GM12891 (cell line): ENCODE measurements at regions not wholly inside any gene's neighbourhood (a gene's known extent, or its start where the extent isn't known, plus 50 kb on each side); places are given as distances from the start of the nearest gene placed in this dataset.
A peak's percentile ranks its signal among the peaks of the same experiment; 100 is the strongest.

Experiments used
- DNase-seq: peaks from one replicate; pipeline ENCODE4 v3.0.0; 2011; ENCODE audit warnings: low spot score; ENCODE audit not compliant: insufficient read length
- FAIRE-seq: peaks from 2 replicates; lab custom pipeline; 2011; peaks lifted over from hg19 to GRCh38; lab: Jason Lieb, UNC
- PAX5 ChIP-seq: IDR thresholded peaks from 2 replicates; pipeline ENCODE4 v1.6.1; 2011; ENCODE audit warnings: low read length, moderate library complexity, mild to moderate bottlenecking; ENCODE audit not compliant: insufficient read depth, severe bottlenecking
- POLR2A ChIP-seq: IDR thresholded peaks from 2 replicates; pipeline ENCODE4 v1.6.1; 2011; ENCODE audit warnings: low read depth, low read length, control low read depth
- POLR2AphosphoS5 ChIP-seq: IDR thresholded peaks from 2 replicates; pipeline ENCODE4 v1.6.1; 2011; ENCODE audit warnings: low read depth, low read length, control low read depth
- POU2F2 ChIP-seq: IDR thresholded peaks from 2 replicates; pipeline ENCODE4 v1.6.1; 2011; ENCODE audit warnings: low read depth, mild to moderate bottlenecking, control low read depth, low read length, moderate library complexity
- SPI1 ChIP-seq: IDR thresholded peaks from 2 replicates; pipeline ENCODE4 v1.6.1; 2011; ENCODE audit warnings: low read depth, low read length, control low read depth
- TAF1 ChIP-seq: IDR thresholded peaks from 2 replicates; pipeline ENCODE4 v1.6.1; 2011; ENCODE audit warnings: low read depth, low read length, control low read depth

DNA sequence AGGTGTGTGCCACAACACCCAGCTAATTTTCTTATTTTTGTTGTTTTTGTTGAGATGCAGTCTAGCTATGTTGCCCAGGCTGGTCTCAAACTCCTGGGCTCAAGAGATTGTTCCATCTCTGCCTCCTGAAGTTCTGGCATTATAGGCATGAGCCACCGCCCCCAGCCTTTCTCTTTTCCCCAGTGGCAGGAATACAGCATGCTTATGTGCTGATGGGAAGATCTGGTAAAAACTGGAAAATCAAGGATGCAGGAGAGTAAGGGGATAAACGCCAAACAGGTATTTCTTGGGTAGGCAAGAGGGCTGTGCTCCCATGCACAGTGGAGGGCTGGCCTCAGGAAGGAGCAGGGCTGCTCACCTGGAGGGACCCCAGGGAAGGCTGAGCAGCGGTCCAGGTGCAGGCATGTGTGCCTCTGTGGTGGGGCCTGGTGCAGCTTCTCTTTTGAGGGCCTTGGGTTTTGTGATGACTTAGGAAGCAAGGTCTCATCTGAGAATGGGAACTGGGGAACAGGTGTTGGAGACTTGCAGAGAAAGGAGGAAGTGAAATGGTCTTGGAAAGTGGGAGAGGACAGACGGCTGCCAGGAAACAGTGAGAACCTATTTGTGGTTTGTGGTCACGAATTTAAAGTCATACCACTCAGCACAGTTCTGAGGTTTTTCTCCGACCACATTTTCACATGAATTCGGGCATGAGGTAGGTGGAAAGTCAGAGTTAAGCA lies 106.5 kb downstream of the TEX26 start:
- DNase-seq (peak; percentile 37), FAIRE-seq (peak; percentile 96)
- TF ChIP-seq POLR2A: no peak
- TF ChIP-seq SPI1: peak; percentile 94
- TF ChIP-seq TAF1: no peak
- TF ChIP-seq POU2F2: no peak
- no peak for TF ChIP-seq PAX5
- TF ChIP-seq POLR2AphosphoS5: no peak

DNA sequence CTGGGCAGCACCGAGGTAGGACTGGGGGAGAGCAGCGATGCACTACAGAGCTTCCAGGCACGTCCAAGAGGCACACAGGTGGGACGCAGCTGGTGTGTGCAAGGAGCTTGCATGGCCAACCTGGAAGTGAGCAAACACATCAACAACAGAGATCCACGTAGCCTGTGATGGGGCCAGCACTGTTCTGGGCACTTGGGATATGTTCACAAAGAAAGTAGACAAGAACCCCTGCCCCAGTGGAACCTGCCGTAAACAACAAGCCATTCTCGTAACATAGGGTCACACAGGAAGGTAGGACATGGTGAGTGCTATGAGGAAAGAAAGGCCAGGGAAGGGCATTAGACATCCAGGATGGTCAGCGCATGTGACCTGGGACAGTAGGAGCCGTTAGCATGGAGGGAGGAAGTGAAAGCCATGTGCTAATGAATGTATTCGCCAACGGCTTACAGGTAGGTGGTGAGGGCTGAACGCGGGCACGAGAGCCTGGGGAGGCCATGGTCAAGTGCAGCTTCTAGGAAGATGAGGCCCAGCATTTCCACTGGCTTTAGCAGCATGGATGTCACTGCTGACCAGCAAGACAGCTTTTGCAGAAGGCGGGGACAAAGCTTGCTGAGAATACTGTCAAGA lies 105.5 kb downstream of the TEX26 start:
- FAIRE-seq: no peak

DNA sequence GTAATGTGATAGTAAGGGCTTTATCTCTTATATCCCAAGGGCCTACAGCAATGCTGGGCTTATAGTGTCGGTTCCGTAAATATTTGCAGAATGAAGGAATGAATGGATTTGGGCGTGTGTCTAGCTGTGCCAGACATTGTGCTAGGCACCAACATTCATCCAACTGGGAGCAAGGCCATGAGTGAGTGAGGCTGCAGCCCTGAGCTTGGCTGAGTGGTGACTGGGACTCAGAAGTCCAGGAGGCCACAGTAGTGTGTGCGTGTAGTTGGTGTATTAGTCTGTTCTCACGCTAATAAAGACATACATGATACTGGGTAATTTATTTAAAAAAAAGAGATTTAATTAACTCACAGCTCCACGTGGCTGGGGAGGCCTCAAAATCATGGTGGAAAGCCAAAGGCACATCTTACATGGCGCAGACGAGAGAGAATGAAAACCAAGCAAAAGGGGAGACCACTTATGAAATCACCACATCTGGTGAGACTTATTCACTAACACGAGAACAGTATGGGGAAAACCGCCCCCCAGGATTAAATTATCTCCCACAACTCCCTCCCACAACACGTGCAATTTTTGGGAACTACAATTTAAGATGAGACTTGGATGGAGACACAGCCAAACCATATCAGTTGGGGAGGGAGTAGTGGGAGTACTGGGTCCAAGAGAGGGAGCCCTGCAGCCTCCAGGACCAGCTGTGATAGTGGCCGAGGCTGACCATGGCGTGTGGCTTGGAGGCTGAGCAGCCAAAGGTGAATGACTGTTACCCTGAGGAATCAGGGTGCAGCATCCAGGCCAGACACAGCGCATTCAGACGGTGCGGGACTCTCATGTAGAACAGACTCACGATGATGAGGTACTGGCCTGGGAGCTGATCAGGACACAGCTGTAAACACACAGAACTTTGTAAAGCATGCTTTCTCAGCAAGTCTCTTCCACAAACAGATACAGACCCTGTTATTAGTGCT lies 104.6 kb downstream of the TEX26 start:
- FAIRE-seq (no peak), DNase-seq (no peak)
- TF ChIP-seq POU2F2: no peak
- no peak for TF ChIP-seq POLR2AphosphoS5
- TF ChIP-seq SPI1: no peak
- no peak for TF ChIP-seq PAX5
- no peak for TF ChIP-seq POLR2A
- no peak for TF ChIP-seq TAF1

More for the DNA sequence above, 105.5 kb downstream of the TEX26 start:
- DNase-seq: no peak
- TF ChIP-seq SPI1: peak; percentile 80
- no peak for TF ChIP-seq TAF1

DNA sequence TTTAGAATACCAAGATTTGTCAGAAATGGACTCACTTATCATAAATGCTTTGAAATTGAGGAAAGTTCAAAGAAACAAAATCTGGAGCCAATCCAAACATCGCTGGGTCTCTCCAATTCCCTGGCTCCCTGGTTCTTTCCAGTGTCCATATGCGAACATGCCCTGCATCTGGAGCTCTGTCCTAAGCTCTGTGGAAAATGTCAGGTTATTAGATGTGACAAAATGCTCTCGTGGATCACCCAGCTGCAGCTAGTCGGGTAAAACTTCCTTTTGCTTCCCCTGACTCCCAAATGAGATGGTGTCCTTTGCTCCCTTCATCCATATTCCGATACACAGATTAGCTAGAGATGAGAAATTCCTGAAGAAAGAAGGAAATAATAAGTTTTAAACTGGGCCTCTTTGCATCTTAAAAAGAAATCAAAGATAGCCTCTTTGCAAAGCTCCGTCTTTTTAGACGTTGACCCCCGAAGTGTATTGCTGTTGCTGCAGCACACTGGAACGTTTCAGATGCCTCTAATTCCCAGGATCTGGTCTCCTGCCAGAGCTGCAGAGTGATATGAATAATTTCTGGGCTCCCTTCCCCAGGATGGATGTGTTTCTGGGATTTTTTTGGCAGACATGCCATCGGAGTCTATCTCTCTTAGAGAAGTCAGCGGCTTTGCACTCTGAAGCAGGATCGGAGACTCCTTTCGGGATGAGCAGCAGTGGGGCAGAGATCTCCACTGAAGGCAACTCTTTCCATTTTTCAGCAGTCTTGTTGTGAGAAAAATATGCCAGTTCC lies 102.9 kb downstream of the TEX26 start:
- no peak for DNase-seq
- FAIRE-seq: no peak
- TF ChIP-seq TAF1: no peak
- TF ChIP-seq POLR2AphosphoS5: no peak
- no peak for TF ChIP-seq POLR2A
- no peak for TF ChIP-seq POU2F2
- TF ChIP-seq PAX5: no peak
- no peak for TF ChIP-seq SPI1

DNA sequence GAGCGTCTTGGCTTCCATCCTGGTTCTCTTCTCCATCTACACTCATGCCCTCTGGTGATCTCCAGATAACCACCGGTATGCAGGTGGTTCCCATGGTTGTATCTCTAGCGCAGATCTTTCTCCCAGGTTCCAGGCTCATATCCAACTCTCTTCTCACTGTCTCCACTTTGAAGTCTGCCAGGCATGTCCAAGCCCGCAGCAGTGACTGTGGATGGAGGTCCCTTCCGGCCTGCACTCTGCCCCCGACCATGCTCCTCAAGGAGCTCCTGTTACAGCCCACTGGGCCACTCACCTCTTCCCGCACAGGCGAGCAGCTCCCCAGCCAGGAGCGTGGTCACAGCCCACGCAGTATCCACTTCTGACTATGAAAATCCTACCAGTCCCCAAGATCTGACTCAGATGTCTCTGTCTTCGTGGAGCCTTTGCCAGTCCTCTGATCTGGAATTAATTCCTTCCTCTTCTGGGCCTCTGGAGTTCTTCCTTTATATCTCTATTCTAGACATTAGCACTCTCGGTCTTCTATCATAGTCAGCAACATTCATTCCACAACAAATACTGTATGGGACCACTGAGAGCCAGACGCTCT lies 100.2 kb downstream of the TEX26 start:
- TF ChIP-seq TAF1: no peak
- no peak for TF ChIP-seq PAX5
- TF ChIP-seq SPI1: no peak
- TF ChIP-seq POLR2A: no peak
- TF ChIP-seq POU2F2: no peak
- TF ChIP-seq POLR2AphosphoS5: no peak
- DNase-seq (no peak), FAIRE-seq (no peak)

DNA sequence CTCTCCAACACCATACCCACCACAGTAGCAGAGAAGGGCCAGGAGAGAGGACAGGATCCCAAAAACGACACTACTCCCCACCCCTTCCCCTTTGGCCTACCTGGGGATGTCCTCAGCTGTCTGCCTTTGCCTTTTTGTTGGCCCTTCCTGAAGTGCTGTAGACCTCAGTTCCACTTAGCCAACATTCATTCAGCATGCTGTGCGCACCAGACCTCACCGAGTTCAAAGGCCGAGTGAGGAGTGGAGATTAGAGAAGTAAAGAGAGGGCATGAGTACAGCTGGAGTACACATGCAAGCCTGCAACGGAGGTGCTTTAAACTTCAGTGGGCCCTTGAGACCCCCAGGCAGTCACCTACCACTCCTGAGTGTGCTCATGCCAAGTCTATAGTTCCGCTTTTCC lies 99.0 kb downstream of the TEX26 start:
- no peak for TF ChIP-seq POU2F2
- no peak for TF ChIP-seq POLR2AphosphoS5
- no peak for TF ChIP-seq POLR2A
- no peak for TF ChIP-seq TAF1
- TF ChIP-seq SPI1: no peak
- no peak for TF ChIP-seq PAX5
- no peak for FAIRE-seq

DNA sequence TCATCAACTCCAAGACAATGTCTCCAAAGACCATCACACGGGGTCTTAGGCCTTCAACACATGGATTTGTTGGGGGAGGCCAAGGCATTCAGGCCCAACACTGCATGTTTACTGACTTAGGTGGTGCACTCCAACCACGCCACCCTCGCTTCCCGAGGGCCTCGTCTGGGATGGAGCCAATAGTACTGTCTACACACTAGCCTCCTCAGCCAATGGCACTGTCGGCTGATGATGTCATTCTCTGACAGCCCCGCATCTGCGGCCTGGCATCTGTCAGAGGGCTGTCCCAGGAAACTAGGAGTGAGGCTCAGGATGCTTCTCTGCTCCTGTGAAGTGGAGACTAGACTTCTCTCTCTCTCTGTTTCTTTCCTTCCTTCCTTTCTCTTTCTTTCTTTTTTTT lies 96.6 kb downstream of the TEX26 start:
- TF ChIP-seq POLR2AphosphoS5 (no peak), POLR2A (no peak), TAF1 (no peak), SPI1 (no peak), PAX5 (no peak), POU2F2 (no peak)
- no peak for FAIRE-seq
- no peak for DNase-seq

More for the DNA sequence above, 99.0 kb downstream of the TEX26 start:
- no peak for DNase-seq

DNA sequence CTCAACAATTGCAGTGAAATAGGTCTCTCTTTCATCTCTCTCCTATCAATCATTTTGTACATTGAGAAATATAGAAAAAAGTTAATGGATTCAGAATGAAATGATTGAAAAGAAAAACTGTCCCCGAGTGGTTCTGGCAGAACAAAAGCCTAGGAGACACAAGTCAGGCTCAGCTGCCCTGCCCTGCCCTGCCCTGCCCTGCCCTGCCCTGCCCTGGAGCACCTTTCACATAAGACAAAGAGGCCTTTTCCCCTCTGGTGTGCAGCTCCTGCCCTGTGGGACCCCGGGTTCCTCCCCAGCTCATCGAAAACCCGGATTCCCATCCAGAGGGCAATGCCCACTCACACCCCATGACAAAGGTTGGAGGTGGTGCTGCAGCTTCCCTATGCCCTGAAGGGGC lies 94.7 kb downstream of the TEX26 start:
- TF ChIP-seq POLR2AphosphoS5 (no peak), POLR2A (no peak), TAF1 (no peak), POU2F2 (no peak)
- FAIRE-seq: no peak
- no peak for DNase-seq
